K562 (cell line): ENCODE measurements at regions not wholly inside any gene's neighbourhood (a gene's known extent, or its start where the extent isn't known, plus 50 kb on each side); places are given as distances from the start of the nearest gene placed in this dataset.

Source experiments
- CCNT2 ChIP-seq: IDR thresholded peaks from 2 replicates; pipeline ENCODE4 v1.6.1; 2011; ENCODE audit warnings: borderline replicate concordance, low read depth, mild to moderate bottlenecking, moderate library complexity, mixed read lengths, low read length; ENCODE audit not compliant: insufficient read length; ENCODE audit errors: extremely low read depth
- CEBPG ChIP-seq, 3 experiments: fragments of 200-800 bp in 1 of 3; sonication (Bioruptor generic) in 1 of 3; sonication (generic) in 1 of 3; formaldehyde crosslinking in 1 of 3; IDR thresholded peaks in 2 of 3; conservative IDR thresholded peaks in 1 of 3; 2 replicates each; pipeline versions ENCODE4 v1.6.1 to v1.8.0; 2016 to 2022; ENCODE audit warnings: missing compliant biosample characterization in 2 of 3, missing genetic modification characterization in 2 of 3, mild to moderate bottlenecking in 1 of 3, missing genetic modification reagents in 1 of 3
- EP400 ChIP-seq: fragments of 450-650 bp; IDR thresholded peaks from 2 replicates; pipeline ENCODE4 v1.6.1; 2017; ENCODE audit warnings: antibody characterized with exemption, mild to moderate bottlenecking, moderate library complexity
- FIP1L1 ChIP-seq: fragments of 200-400 bp; formaldehyde crosslinking; IDR thresholded peaks from 2 replicates; pipeline ENCODE4 v1.6.1; 2018; ENCODE audit warnings: mild to moderate bottlenecking, low read depth, low read length; ENCODE audit not compliant: poor library complexity, severe bottlenecking
- GABPB1 ChIP-seq: sonication (generic); formaldehyde crosslinking; IDR thresholded peaks from 2 replicates; pipeline ENCODE4 v1.8.0; 2022; ENCODE audit warnings: mild to moderate bottlenecking, missing genetic modification reagents
- MAFG ChIP-seq: fragments of 450-650 bp; conservative IDR thresholded peaks from 2 replicates; pipeline ENCODE4 v1.6.1; 2016; ENCODE audit warnings: missing genetic modification characterization, missing compliant biosample characterization
- MNT ChIP-seq, 2 experiments: fragments of 450-650 bp; conservative IDR thresholded peaks; 2 replicates each; pipeline ENCODE4 v1.6.1; 2017; ENCODE audit warnings: mild to moderate bottlenecking in 2 of 2, moderate library complexity in 2 of 2
- POLR3A ChIP-seq: IDR thresholded peaks from 2 replicates; pipeline ENCODE4 v1.6.1; 2011; ENCODE audit warnings: borderline replicate concordance, mild to moderate bottlenecking, moderate library complexity; ENCODE audit not compliant: insufficient read length, insufficient read depth; ENCODE audit errors: extremely low read depth
- TRIM28 ChIP-seq: fragments of 450-650 bp; IDR thresholded peaks from 2 replicates; pipeline ENCODE4 v1.6.1; 2017
- ZNF316 ChIP-seq: fragments of 450-650 bp; IDR thresholded peaks from 2 replicates; pipeline ENCODE4 v1.6.1; 2016
- ZNF551 ChIP-seq: fragments of 250-450 bp; sonication (Bioruptor Pico); IDR thresholded peaks from 2 replicates; pipeline ENCODE4 v1.5.0; 2021; ENCODE audit warnings: mild to moderate bottlenecking, moderate library complexity
- TF ChIP-seq, protein P1 (sequence below): fragments of 250-450 bp; sonication (Bioruptor Pico); IDR thresholded peaks from 2 replicates; pipeline ENCODE4 v1.5.0; 2020; ENCODE audit warnings: mild to moderate bottlenecking
- TF ChIP-seq, protein P2 (sequence below): fragments of 250-450 bp; sonication (Bioruptor Pico); IDR thresholded peaks from 2 replicates; pipeline ENCODE4 v1.4.0; 2020; ENCODE audit warnings: mild to moderate bottlenecking, moderate library complexity, borderline replicate concordance
- TF ChIP-seq, protein P3 (sequence below): fragments of 450-650 bp; IDR thresholded peaks from 2 replicates; pipeline ENCODE4 v1.7.1; 2018; ENCODE audit warnings: mild to moderate bottlenecking, low read depth; ENCODE audit not compliant: partially characterized antibody
- TF ChIP-seq, protein P4 (sequence below), 3 experiments: fragments of 200-800 bp in 1 of 3; sonication (Bioruptor generic) in 1 of 3; sonication (generic) in 1 of 3; formaldehyde crosslinking in 1 of 3; IDR thresholded peaks; 2 replicates each; pipeline versions ENCODE4 v1.6.1 to v1.8.0; 2016 to 2022; ENCODE audit warnings: mild to moderate bottlenecking in 2 of 3, missing compliant biosample characterization in 2 of 3, missing genetic modification characterization in 2 of 3, missing genetic modification reagents in 1 of 3

DNA sequence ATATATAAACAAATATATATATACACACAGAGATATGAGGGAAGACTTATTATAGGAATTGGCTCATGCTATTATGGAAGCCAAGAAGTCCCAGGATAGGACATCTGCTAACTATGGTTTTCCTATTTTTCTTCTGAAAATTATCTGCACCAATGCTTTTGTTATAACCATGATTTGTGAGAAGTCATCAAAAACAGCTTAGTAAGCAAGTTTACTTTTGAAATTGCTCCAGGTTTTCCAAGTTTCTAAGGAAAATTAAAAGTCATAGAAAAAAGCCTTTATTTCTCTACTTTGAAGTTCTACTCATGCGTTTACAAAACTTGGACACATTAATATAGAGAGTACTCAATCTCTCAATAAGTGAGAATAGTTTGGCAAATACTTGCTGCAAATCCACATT is 213.1 kb downstream of the TRAM1L1 start (continued):
- TF ChIP-seq EP400 (no peak), POLR3A (no peak), TRIM28 (no peak), ZNF551 (CRISPR knock-in tag) (no peak), ZNF316 (peak; percentile 40; the same call in 1 of the 2 replicates), MAFG (tag) (peak; percentile 37; the same call in 1 of the 2 replicates), MNT (conservative IDR thresholded peaks at IDR 0.05) (no peak), GABPB1 (CRISPR knock-in tag) (no peak), CEBPG (CRISPR knock-in tag; IDR thresholded peaks at IDR 0.05) (no peak), CEBPG (tag; conservative IDR thresholded peaks at IDR 0.05 in 1 of 2, IDR thresholded peaks at IDR 0.05 in 1 of 2) (no peak), CCNT2 (no peak), FIP1L1 (no peak)
- TF ChIP-seq, protein P1, sequence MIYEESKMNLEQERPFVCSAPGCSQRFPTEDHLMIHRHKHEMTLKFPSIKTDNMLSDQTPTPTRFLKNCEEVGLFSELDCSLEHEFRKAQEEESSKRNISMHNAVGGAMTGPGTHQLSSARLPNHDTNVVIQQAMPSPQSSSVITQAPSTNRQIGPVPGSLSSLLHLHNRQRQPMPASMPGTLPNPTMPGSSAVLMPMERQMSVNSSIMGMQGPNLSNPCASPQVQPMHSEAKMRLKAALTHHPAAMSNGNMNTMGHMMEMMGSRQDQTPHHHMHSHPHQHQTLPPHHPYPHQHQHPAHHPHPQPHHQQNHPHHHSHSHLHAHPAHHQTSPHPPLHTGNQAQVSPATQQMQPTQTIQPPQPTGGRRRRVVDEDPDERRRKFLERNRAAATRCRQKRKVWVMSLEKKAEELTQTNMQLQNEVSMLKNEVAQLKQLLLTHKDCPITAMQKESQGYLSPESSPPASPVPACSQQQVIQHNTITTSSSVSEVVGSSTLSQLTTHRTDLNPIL, result no peak
- TF ChIP-seq, protein P2, sequence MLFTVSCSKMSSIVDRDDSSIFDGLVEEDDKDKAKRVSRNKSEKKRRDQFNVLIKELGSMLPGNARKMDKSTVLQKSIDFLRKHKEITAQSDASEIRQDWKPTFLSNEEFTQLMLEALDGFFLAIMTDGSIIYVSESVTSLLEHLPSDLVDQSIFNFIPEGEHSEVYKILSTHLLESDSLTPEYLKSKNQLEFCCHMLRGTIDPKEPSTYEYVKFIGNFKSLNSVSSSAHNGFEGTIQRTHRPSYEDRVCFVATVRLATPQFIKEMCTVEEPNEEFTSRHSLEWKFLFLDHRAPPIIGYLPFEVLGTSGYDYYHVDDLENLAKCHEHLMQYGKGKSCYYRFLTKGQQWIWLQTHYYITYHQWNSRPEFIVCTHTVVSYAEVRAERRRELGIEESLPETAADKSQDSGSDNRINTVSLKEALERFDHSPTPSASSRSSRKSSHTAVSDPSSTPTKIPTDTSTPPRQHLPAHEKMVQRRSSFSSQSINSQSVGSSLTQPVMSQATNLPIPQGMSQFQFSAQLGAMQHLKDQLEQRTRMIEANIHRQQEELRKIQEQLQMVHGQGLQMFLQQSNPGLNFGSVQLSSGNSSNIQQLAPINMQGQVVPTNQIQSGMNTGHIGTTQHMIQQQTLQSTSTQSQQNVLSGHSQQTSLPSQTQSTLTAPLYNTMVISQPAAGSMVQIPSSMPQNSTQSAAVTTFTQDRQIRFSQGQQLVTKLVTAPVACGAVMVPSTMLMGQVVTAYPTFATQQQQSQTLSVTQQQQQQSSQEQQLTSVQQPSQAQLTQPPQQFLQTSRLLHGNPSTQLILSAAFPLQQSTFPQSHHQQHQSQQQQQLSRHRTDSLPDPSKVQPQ (CRISPR knock-in tag), result no peak
- TF ChIP-seq, protein P3, sequence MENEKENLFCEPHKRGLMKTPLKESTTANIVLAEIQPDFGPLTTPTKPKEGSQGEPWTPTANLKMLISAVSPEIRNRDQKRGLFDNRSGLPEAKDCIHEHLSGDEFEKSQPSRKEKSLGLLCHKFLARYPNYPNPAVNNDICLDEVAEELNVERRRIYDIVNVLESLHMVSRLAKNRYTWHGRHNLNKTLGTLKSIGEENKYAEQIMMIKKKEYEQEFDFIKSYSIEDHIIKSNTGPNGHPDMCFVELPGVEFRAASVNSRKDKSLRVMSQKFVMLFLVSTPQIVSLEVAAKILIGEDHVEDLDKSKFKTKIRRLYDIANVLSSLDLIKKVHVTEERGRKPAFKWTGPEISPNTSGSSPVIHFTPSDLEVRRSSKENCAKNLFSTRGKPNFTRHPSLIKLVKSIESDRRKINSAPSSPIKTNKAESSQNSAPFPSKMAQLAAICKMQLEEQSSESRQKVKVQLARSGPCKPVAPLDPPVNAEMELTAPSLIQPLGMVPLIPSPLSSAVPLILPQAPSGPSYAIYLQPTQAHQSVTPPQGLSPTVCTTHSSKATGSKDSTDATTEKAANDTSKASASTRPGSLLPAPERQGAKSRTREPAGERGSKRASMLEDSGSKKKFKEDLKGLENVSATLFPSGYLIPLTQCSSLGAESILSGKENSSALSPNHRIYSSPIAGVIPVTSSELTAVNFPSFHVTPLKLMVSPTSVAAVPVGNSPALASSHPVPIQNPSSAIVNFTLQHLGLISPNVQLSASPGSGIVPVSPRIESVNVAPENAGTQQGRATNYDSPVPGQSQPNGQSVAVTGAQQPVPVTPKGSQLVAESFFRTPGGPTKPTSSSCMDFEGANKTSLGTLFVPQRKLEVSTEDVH, result no peak
- TF ChIP-seq, protein P4, sequence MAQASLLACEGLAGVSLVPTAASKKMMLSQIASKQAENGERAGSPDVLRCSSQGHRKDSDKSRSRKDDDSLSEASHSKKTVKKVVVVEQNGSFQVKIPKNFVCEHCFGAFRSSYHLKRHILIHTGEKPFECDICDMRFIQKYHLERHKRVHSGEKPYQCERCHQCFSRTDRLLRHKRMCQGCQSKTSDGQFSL (CRISPR knock-in tag; IDR thresholded peaks at IDR 0.05), result no peak
- TF ChIP-seq, protein P4 (tag; IDR thresholded peaks at IDR 0.05), result no peak
